ENCODE measurements at regions not wholly inside any gene's neighbourhood (a gene's known extent, or its start where the extent isn't known, plus 50 kb on each side); places are given as distances from the start of the nearest gene placed in this dataset.

DNA sequence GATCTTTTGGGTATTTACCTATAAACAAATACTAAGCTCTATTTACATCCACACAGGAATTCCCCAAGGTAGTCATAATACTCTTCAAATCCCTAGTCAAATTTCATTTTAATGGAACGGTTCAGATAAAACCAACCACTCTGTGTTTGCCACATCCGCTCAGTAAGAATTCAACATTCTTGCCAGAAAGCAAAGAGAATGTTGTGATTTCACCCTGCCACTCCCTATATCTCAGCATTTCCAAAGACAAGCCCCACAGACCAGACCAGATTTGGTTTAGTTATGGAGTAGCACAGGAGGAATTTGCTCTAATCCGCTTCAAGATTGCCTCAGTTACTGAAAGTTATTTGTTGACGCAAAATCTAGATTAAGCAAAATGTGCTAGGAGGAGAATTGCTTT, 105.6 kb upstream of the SERP2 start:
- no peak for DNase-seq
- no peak overlapping the region for H3K27ac ChIP-seq
- peaks cover 5 to 19% (median 10%) of the 10 kb centered on the region in 4 donors for H3K4me1 ChIP-seq
- 71 to 85% methylated on average over 4 of the region's 4 CpGs for WGBS, 2 donors (ENCODE audit: low coverage in 1 of 2)
- intact Hi-C loops (cut with DNase I; ENCODE audit: low total_unique reads) = no loop called here
- in situ Hi-C loops (cut with MboI; ENCODE audit: low pct_ligation_motif_present in 1 of 4, low pct_unique_long_range_greater_than_20kb in 1 of 4, low sequenced_read_pairs in 3 of 4) = no loop called here
- H3K4me3 ChIP-seq = no peak overlapping the region
- H3K27me3 ChIP-seq = no peaks in the 10 kb centered on the region
- TF ChIP-seq, protein P1, sequence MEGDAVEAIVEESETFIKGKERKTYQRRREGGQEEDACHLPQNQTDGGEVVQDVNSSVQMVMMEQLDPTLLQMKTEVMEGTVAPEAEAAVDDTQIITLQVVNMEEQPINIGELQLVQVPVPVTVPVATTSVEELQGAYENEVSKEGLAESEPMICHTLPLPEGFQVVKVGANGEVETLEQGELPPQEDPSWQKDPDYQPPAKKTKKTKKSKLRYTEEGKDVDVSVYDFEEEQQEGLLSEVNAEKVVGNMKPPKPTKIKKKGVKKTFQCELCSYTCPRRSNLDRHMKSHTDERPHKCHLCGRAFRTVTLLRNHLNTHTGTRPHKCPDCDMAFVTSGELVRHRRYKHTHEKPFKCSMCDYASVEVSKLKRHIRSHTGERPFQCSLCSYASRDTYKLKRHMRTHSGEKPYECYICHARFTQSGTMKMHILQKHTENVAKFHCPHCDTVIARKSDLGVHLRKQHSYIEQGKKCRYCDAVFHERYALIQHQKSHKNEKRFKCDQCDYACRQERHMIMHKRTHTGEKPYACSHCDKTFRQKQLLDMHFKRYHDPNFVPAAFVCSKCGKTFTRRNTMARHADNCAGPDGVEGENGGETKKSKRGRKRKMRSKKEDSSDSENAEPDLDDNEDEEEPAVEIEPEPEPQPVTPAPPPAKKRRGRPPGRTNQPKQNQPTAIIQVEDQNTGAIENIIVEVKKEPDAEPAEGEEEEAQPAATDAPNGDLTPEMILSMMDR (IDR thresholded peaks at IDR 0.05) = no peak
- no peak for TF ChIP-seq POLR2AphosphoS5 (IDR thresholded peaks at IDR 0.05)
- TF ChIP-seq EP300 (IDR thresholded peaks at IDR 0.05; ENCODE audit: low read depth) = no peak
- no peak for TF ChIP-seq POLR2A (IDR thresholded peaks at IDR 0.05)
- no peaks in the 10 kb centered on the region for H3K36me3 ChIP-seq
- no peaks in the 10 kb centered on the region for H3K9me3 ChIP-seq

DNA sequence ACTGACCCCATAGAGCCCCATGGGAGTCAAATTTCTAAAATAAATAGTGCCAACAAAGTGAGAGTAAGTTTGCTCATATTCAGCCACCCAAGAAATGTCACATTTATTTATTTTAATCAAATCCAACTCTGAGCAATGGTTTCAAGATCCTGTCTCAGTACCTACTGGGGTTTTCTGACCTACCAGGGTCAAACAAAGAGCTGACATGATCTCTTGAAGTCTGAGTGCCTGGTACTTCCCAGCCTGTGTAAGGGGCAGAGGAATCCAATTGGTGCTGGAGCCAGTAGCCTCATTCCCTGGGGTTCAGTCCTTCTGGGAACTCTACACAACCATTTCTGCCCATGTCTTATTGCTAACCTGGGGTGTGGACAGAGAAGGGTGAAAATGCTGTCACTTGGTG, 104.6 kb upstream of the SERP2 start:
- Histone ChIP-seq H3K4me1 (peaks cover 11 to 23% (median 13%) of the 10 kb centered on the region in 4 donors), H3K36me3 (no peaks in the 10 kb centered on the region), H3K27ac (no peak overlapping the region), H3K27me3 (no peaks in the 10 kb centered on the region), H3K4me3 (no peak overlapping the region), H3K9me3 (no peaks in the 10 kb centered on the region)
- intact Hi-C loops (cut with DNase I; ENCODE audit: low total_unique reads) = no loop called here
- in situ Hi-C loops (cut with MboI; ENCODE audit: low pct_ligation_motif_present in 1 of 4, low pct_unique_long_range_greater_than_20kb in 1 of 4, low sequenced_read_pairs in 3 of 4) = no loop called here
- TF ChIP-seq POLR2AphosphoS5 (IDR thresholded peaks at IDR 0.05) = no peak
- no peak for TF ChIP-seq POLR2A (IDR thresholded peaks at IDR 0.05)
- no peak for TF ChIP-seq EP300 (IDR thresholded peaks at IDR 0.05; ENCODE audit: low read depth)
- TF ChIP-seq, protein P1 (IDR thresholded peaks at IDR 0.05) = no peak
- DNase-seq = no peak

DNA sequence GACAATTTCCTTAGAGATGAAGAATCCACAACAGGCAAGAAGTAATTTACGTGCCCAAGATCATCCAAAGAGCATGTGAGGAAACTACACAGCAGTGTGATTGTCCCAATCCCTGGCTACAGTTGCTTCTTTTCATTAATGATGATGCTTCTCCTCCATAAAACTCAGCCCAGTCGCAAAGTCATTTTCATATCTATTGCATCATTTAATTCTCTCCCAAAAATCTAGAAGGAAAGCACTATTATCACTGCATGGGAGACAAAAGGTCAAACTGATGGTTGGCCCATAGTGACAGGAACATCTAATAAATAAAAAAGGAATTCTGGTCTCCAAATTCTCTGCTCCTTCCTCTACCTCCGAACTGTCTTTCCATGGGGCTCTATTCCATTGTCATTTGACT, 103.5 kb upstream of the SERP2 start:
- 91% methylated on average over 3 of the region's 3 CpGs for WGBS, 2 donors (ENCODE audit: low coverage in 1 of 2)
- peak overlapping the region; percentile 69 to 80 (median 76) for H3K27ac ChIP-seq
- in situ Hi-C loops (cut with MboI; ENCODE audit: low pct_ligation_motif_present in 1 of 4, low pct_unique_long_range_greater_than_20kb in 1 of 4, low sequenced_read_pairs in 3 of 4) = no loop called here

DNA sequence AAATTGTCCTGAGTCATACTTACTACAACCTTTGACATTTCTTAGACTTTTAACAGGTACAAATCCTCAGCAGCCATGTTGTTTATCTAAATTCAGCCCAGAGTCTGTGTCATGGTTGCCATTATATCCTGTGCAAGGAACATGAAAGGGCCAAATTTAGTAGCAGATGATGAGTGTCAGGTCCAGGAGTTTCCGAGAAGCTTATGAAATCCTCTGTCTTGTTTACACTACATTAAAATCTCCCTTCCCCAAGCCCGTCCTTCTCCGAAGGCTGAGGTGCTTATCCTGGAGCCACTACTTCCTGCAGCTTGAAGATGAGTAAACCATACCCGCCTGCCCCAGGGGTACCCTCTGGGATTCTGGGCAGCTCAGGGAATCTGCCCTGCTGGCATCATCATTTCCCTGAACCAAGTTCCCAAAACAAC, 102.6 kb upstream of the SERP2 start:
- intact Hi-C loops (cut with DNase I; ENCODE audit: low total_unique reads) = loop anchor here (5.0 kb wide), 1 partner anchor 49 kb away; no protein-coding TSS in a partner anchor
- TF ChIP-seq POLR2A (IDR thresholded peaks at IDR 0.05) = no peak
- peak; percentile 68 to 84 (median 79) for TF ChIP-seq POLR2AphosphoS5 (IDR thresholded peaks at IDR 0.05)
- TF ChIP-seq, protein P1 (IDR thresholded peaks at IDR 0.05) = no peak
- peak; percentile 90 for TF ChIP-seq EP300 (IDR thresholded peaks at IDR 0.05; ENCODE audit: low read depth)
- 56% methylated on average over 4 of the region's 4 CpGs; no CpG with 5 or more reads in 1 of the 2 donors for WGBS, 2 donors (ENCODE audit: low coverage in 1 of 2)
- no peaks in the 10 kb centered on the region for H3K36me3 ChIP-seq
- no peaks in the 10 kb centered on the region for H3K27me3 ChIP-seq
- no peak for DNase-seq
- H3K4me3 ChIP-seq = no peak overlapping the region
- peaks cover 13 to 39% (median 19%) of the 10 kb centered on the region in 4 donors for H3K4me1 ChIP-seq
- no peaks in the 10 kb centered on the region for H3K9me3 ChIP-seq
- peak overlapping the region; percentile 69 to 80 (median 76) for H3K27ac ChIP-seq
- in situ Hi-C loops (cut with MboI; ENCODE audit: low pct_ligation_motif_present in 1 of 4, low pct_unique_long_range_greater_than_20kb in 1 of 4, low sequenced_read_pairs in 3 of 4) = no loop called here

More for the DNA sequence above, 103.5 kb upstream of the SERP2 start:
- TF ChIP-seq, protein P1 (IDR thresholded peaks at IDR 0.05) = no peak
- TF ChIP-seq POLR2A (IDR thresholded peaks at IDR 0.05) (no peak), POLR2AphosphoS5 (IDR thresholded peaks at IDR 0.05) (no peak), EP300 (IDR thresholded peaks at IDR 0.05; ENCODE audit: low read depth) (no peak)
- no peak overlapping the region for H3K4me3 ChIP-seq
- H3K4me1 ChIP-seq = peaks cover 13 to 35% (median 18%) of the 10 kb centered on the region in 4 donors
- no peak for DNase-seq
- no peaks in the 10 kb centered on the region for H3K9me3 ChIP-seq
- H3K36me3 ChIP-seq = no peaks in the 10 kb centered on the region
- no peaks in the 10 kb centered on the region for H3K27me3 ChIP-seq
- intact Hi-C loops (cut with DNase I; ENCODE audit: low total_unique reads) = loop anchor here (5.0 kb wide), 1 partner anchor 48 kb away; no protein-coding TSS in a partner anchor

All from transverse colon (tissue), 4 donors.